HUES64 (cell line): ENCODE measurements at regions not wholly inside any gene's neighbourhood (a gene's known extent, or its start where the extent isn't known, plus 50 kb on each side); places are given as distances from the start of the nearest gene placed in this dataset.

Experiments
- H3K27ac ChIP-seq: 2 replicates; pipeline ENCODE4 v1.7.0; 2013; ENCODE audit warnings: low read depth, low read length, inconsistent platforms
- H3K27me3 ChIP-seq: 2 replicates; pipeline ENCODE4 v1.6.1; 2013; ENCODE audit warnings: mild to moderate bottlenecking, low read length; ENCODE audit not compliant: insufficient read depth
- H3K36me3 ChIP-seq: 2 replicates; pipeline ENCODE4 v1.6.1; 2013; ENCODE audit warnings: mild to moderate bottlenecking, low read length; ENCODE audit not compliant: insufficient read depth
- H3K4me1 ChIP-seq: 2 replicates; pipeline ENCODE4 v1.6.1; 2013; ENCODE audit warnings: mild to moderate bottlenecking, low read length, moderate library complexity; ENCODE audit not compliant: insufficient read depth
- H3K4me3 ChIP-seq: 2 replicates; pipeline ENCODE4 v1.5.1; 2013; ENCODE audit warnings: mild to moderate bottlenecking, low read length, moderate library complexity
- H3K9ac ChIP-seq: 2 replicates; pipeline ENCODE4 v1.6.1; 2013; ENCODE audit warnings: mild to moderate bottlenecking, low read depth, low read length
- H3K9me3 ChIP-seq: 2 replicates; pipeline ENCODE4 v1.6.1; 2013; ENCODE audit warnings: low read depth, low read length; ENCODE audit not compliant: insufficient read depth
- WGBS: fragments of 150-250, 120-280 bp; methylation state at CpG from one replicate; pipeline ENCODE4 v1.1.7; 2013; ENCODE audit warnings: missing lambda C conversion rate; 5-methylcytosine and 5-hydroxymethylcytosine counted together

GRCh38 chr1:5690291-5690690 is 301.9 kb downstream of the NPHP4 start:
- Histone ChIP-seq H3K36me3 (no peaks in the 10 kb centered on the region), H3K9me3 (no peaks in the 10 kb centered on the region; the same call in 1 of the 2 replicates), H3K27ac (no peak overlapping the region), H3K4me3 (no peak overlapping the region), H3K4me1 (peaks cover 10% of the 10 kb centered on the region; the same call in 1 of the 2 replicates), H3K27me3 (no peaks in the 10 kb centered on the region), H3K9ac (no peak overlapping the region)
- 82% methylated on average over 3 of the region's 3 CpGs for WGBS

DNA sequence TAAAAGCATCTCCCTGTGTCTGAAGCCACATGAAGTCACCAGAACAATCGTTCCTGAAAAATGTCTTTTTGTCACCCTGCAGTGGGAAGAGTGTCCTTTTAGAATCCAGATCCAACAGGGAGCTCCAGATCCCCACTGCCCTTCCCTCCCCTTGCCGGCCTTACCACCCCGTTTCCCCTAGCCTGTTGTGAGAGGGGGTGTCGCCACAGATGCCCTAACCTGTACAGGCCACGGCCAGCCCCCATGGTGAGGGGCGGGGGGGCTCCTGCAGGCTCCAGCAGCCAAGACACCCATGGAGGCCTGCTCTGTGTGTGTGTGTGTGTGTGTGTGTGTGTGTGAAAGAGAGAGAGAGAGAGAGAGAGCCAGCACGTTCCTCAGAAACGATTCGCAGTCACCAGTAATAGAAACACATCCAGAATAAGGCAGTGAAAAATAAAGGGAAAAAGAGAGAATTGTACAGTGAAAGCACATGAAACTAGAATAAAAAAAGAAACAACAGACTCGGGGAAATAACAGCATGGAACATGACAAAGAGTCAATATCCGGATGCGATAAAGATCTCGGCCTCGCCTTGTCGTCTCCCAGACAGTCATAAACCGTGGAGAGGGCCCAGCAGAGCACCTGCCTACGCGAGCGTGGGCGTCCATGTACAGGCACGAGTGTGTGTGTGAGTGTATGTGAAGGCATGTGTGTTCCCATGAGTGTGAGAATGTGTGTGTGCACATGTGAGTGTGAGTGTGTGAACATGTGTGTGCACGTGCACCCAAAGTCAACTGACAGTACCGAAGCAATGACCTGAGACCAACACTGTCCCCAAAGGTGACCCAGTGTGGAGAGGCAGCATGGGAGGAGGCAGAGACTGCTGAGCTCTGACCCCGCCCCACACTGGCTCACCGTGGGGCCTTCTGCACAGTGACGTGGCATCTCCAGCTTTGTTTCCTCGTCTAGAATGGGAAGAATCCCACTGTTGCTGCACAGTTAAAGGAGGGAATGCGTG is 303.8 kb downstream of the NPHP4 start:
- Histone ChIP-seq H3K4me3 (no peak overlapping the region), H3K9ac (no peak overlapping the region), H3K27ac (no peak overlapping the region), H3K36me3 (no peaks in the 10 kb centered on the region), H3K27me3 (no peaks in the 10 kb centered on the region), H3K4me1 (peaks cover 10% of the 10 kb centered on the region; the same call in 1 of the 2 replicates), H3K9me3 (no peaks in the 10 kb centered on the region; the same call in 1 of the 2 replicates)
- 89% methylated on average over 26 of the region's 28 CpGs for WGBS

DNA sequence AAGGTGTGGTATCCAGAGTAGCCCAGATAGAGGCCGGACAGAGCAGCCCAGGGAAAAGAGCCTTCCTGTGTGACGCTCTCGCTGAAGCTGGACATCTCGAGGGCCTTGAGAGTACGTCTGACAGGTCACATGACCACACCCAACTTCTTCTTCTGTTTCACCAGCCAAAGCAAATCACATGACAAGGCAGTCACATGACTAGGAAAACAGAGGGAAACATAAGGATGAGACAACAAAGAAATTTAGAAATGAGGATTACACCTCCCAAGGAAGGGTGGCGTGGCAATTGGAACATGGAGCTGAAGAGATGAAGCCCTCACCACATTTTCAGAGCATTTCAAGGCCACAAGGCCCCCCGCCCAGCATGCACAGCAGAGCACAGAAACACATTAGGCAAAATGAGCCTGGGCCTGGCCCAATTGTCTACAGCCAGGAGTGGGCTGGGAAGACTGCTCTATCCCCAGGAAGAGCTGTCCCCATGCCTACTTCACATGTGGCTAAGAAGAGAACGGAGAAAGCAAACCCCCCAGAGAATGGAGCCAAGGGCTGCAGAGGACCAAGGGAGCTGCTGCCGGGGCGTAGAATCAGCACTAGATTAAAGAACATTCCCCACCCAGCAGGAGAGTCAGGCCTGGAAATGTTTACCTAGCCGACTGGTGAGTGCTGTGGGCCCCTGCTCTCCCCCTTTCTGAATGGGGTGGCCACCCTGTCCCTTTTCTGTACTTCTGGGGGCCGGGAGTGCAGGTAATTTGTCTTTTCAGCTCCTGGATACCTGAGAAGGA is 305.1 kb downstream of the NPHP4 start:
- Histone ChIP-seq H3K9ac (no peak overlapping the region), H3K36me3 (no peaks in the 10 kb centered on the region), H3K4me3 (no peak overlapping the region), H3K4me1 (peaks cover 7% of the 10 kb centered on the region; the same call in 1 of the 2 replicates), H3K27ac (no peak overlapping the region), H3K27me3 (no peaks in the 10 kb centered on the region), H3K9me3 (no peaks in the 10 kb centered on the region; the same call in 1 of the 2 replicates)
- WGBS = 86% methylated on average over 12 of the region's 12 CpGs

- no peaks in the 10 kb centered on the region for H3K27me3 ChIP-seq
- H3K4me1 ChIP-seq = no peaks in the 10 kb centered on the region
- H3K9ac ChIP-seq = no peak overlapping the region
- no peaks in the 10 kb centered on the region; the same call in 1 of the 2 replicates for H3K9me3 ChIP-seq
- H3K4me3 ChIP-seq = no peak overlapping the region
- H3K27ac ChIP-seq = no peak overlapping the region
- no peaks in the 10 kb centered on the region for H3K36me3 ChIP-seq
- WGBS = 85% methylated on average over 1 of the region's 1 CpG
These were observed 306.0 kb downstream of the NPHP4 start for GRCh38 chr1:5686195-5686594.

DNA sequence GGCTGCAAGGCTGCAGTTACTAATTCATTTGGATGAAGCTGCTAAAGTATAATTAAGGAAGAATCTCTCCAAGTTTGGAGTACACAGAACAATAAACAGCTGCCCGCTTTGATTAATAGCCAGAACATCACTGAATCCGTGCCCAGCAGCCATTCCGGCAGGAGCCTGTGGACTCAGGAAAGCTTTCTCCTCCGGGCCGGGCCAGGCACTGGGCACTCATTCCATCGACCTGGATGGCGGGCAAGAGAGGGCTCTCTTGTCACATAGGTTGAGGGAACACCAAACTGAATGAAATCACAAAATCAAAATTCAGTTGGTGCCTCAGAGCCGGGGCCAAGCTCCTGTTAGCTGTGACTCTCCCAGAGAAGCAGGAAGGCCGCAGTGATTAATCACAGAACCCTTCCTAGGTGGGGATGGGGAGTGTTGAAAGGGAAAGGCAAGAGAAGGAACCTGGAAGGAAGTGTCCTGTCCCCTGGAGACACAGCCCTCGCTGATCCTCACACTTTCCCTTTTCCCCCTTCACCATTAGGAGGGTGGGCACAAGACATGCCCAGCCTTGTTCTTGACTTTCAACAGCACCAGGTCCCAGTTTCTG is 306.7 kb downstream of the NPHP4 start:
- Histone ChIP-seq H3K36me3 (no peaks in the 10 kb centered on the region), H3K9me3 (no peaks in the 10 kb centered on the region; the same call in 1 of the 2 replicates), H3K9ac (no peak overlapping the region), H3K27ac (no peak overlapping the region), H3K27me3 (no peaks in the 10 kb centered on the region), H3K4me3 (no peak overlapping the region), H3K4me1 (no peaks in the 10 kb centered on the region)
- WGBS = 91% methylated on average over 10 of the region's 10 CpGs

- H3K4me1 ChIP-seq = no peaks in the 10 kb centered on the region
- H3K9ac ChIP-seq = no peak overlapping the region
- H3K9me3 ChIP-seq = no peaks in the 10 kb centered on the region; the same call in 1 of the 2 replicates
- H3K36me3 ChIP-seq = no peaks in the 10 kb centered on the region
- no peak overlapping the region for H3K4me3 ChIP-seq
- no peak overlapping the region for H3K27ac ChIP-seq
- WGBS = 95% methylated on average over 11 of the region's 11 CpGs
- no peaks in the 10 kb centered on the region for H3K27me3 ChIP-seq
These were observed 307.4 kb downstream of the NPHP4 start for GRCh38 chr1:5684791-5685190.

DNA sequence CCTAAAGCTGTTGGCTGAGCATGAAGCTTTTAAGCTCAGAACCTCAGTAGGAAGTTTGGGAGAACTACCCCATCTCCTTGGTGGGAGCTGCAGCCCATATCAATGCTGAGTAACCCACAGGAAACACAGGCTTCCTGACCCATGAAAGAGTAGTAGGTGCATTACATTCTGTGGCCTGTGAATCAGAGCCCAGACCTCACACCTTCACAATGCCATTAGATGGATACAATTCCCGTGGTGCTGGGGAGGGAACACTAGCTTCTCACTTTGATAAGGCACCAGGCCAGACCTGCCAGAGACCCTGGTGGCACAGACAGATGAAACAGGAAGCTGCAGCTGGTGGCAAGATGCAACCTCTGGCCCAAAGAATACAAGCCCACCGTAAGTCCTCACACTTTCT is 308.8 kb downstream of the NPHP4 start:
- WGBS = 87% methylated on average over 2 of the region's 2 CpGs
- Histone ChIP-seq H3K27me3 (no peaks in the 10 kb centered on the region), H3K36me3 (no peaks in the 10 kb centered on the region), H3K9ac (no peak overlapping the region), H3K9me3 (no peaks in the 10 kb centered on the region; the same call in 1 of the 2 replicates), H3K4me3 (no peak overlapping the region), H3K27ac (no peak overlapping the region), H3K4me1 (no peaks in the 10 kb centered on the region)

GRCh38 chr1:5682626-5683225 is 309.5 kb downstream of the NPHP4 start:
- Histone ChIP-seq H3K4me1 (no peaks in the 10 kb centered on the region), H3K36me3 (no peaks in the 10 kb centered on the region), H3K27me3 (no peaks in the 10 kb centered on the region), H3K4me3 (no peak overlapping the region), H3K9ac (no peak overlapping the region), H3K9me3 (no peaks in the 10 kb centered on the region; the same call in 1 of the 2 replicates), H3K27ac (no peak overlapping the region)
- 93% methylated on average over 16 of the region's 16 CpGs for WGBS

- Histone ChIP-seq H3K9ac (no peak overlapping the region), H3K9me3 (no peaks in the 10 kb centered on the region; the same call in 1 of the 2 replicates)
- 93% methylated on average over 6 of the region's 6 CpGs for WGBS
These were observed 310.6 kb downstream of the NPHP4 start for GRCh38 chr1:5681654-5682053.

GRCh38 chr1:5680600-5680999 is 311.6 kb downstream of the NPHP4 start:
- no peak overlapping the region for H3K27ac ChIP-seq
- WGBS = 85% methylated on average over 4 of the region's 4 CpGs
- H3K4me3 ChIP-seq = no peak overlapping the region
- no peaks in the 10 kb centered on the region for H3K27me3 ChIP-seq
- no peak overlapping the region for H3K9ac ChIP-seq
- H3K36me3 ChIP-seq = no peaks in the 10 kb centered on the region
- H3K9me3 ChIP-seq = 0 out of 2 replicates have a peak, but pooled peaks cover 1% of the 10 kb centered on the region
- H3K4me1 ChIP-seq = no peaks in the 10 kb centered on the region

More at GRCh38 chr1:5681654-5682053, 310.6 kb downstream of the NPHP4 start:
- no peak overlapping the region for H3K4me3 ChIP-seq
- no peak overlapping the region for H3K27ac ChIP-seq
- H3K4me1 ChIP-seq = no peaks in the 10 kb centered on the region
- H3K27me3 ChIP-seq = no peaks in the 10 kb centered on the region
- no peaks in the 10 kb centered on the region for H3K36me3 ChIP-seq
